Omental fat pad (tissue), 3 donors: ENCODE measurements at regions not wholly inside any gene's neighbourhood (a gene's known extent, or its start where the extent isn't known, plus 50 kb on each side); places are given as distances from the start of the nearest gene placed in this dataset.

Experiments used
- ATAC-seq: fragments of 150-250 bp; one replicate; pipeline ENCODE4 v1.9.1; 2016; ENCODE audit warnings: mild to moderate bottlenecking, moderate library complexity; ENCODE audit not compliant: low FRiP score
- DNase-seq: peaks from one replicate; pipeline ENCODE4 v3.0.0-alpha.2; 2019; ENCODE audit warnings: low spot score
- CTCF ChIP-seq, 3 donors: fragments of 450-650 bp; IDR thresholded peaks; one replicate each; pipeline ENCODE4 v1.5.1; 2016 to 2017; ENCODE audit warnings: antibody characterized with exemption in 3 of 3, mild to moderate bottlenecking in 3 of 3, moderate library complexity in 2 of 3

DNA sequence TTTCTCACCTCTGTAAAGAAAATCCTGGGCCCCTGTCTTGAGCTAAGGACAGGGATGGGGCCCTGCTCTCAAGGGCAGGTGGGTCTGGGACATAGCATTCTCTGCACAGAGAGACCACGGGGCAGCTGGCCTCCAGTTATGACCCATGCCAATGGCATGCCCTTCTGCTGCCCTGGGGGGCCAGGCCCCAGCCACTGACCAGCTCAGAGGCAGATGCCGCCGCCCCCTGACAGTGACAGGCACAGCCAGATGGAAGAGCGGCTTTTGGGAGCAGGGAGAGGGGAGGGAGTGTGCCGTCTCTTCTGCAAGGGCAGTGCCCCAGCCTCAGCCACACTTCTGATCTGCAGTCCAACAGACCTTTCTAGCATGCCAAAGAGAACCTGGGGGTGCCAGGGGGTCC lies 114.8 kb upstream of the NAV2 start:
- no peak for TF ChIP-seq CTCF (IDR thresholded peaks at IDR 0.05)
- ATAC-seq (no peak), DNase-seq (no peak)

DNA sequence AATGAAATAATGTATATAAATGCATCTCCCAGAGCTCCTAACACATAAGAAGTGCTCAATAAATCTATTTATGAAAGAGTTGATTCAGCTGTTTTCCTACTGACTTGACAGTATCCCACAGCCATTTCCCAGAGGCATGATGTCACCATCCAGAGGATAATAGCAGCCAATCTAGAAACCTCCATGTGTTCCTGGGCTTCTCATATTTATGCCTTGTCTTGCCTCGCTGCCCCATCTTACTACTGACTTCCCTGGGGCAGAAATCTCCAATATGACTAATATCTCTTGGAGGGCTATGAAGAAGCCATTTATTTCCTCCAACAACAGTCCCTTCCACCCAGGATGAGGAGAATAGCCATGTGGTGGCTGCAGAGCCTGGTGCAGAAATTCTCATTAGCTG lies 115.4 kb upstream of the NAV2 start:
- ATAC-seq (no peak), DNase-seq (no peak)
- TF ChIP-seq CTCF (IDR thresholded peaks at IDR 0.05) = no peak

DNA sequence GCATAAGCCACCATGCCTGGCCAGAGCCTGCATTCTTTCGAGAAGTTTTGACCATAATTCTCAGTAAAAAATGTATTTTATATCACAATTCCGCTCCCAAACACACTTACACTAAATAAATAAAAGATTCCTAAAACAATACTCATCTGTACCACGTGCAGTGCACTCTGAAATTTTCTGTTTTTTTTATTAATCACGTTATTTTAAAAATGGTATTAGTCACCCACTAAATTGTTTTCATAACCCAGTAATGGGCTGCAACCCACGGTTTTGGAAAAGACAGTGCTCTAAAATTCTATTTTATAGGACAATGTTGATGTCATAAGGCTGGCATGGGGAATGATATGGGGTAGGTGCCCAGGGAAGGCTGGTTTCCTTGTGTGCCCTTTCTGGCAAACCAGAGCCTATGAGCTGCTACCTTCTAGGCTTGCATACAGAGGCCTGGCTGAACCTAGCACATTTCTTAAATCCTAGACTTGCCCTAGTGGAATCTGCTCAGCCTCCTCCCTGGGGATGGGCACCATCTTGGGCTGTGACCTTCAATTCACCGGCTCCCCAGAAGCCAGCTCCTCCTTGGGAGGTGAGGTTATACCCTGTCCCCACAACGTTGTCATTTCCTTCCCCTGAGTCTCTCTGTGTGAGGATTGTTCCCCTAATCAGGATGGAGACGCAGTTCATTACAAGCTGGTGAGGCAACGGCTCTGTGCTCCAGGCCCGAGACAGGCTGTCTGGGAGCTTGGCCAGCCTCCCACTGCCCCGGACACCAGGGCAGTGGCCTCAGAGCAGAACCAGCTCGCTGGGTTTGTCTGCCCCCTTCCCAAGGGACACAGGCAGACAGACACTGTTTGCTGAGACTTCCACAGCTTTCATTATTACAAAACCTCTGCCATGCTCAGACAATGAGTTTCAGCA lies 116.5 kb upstream of the NAV2 start:
- ATAC-seq (peak; percentile 51), DNase-seq (no peak)
- no peak for TF ChIP-seq CTCF (IDR thresholded peaks at IDR 0.05)

DNA sequence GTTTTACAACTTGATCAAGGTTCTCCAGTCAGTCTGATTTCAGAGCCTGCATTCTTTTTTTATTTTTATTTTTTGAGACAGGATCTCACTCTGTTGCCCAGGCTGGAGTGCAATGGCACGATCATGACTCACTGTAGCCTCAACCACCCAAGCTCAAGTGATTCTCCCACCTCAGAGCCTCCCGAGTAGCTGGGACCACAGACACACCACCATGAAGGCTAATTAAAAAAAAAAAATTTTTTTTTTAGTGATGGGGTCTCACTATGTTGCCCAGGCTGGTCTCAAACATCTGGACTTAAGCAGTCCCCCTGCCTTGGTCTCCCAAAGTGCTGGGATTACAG lies 117.2 kb upstream of the NAV2 start:
- TF ChIP-seq CTCF (IDR thresholded peaks at IDR 0.05) = no peak
- DNase-seq (no peak), ATAC-seq (no peak)

DNA sequence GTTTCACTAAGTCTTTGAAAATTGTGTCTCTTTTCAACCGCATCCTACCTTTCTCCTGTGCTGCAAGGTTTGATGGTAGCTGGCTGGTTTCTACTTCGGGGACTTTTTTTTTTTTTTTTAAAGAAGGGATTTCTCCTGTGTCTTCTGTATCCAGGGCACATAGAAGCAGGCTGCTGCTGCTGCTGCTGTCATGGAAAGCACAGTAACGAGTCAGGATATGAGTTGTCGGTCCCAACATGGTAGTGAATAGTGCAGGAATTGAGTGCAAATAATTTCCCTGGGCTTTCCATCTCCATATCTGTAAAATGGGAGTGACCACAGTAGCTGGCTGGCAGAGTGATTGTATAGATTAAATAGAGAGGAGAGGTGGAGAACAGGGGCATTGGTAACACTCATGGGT lies 118.3 kb upstream of the NAV2 start:
- no peak for ATAC-seq

DNA sequence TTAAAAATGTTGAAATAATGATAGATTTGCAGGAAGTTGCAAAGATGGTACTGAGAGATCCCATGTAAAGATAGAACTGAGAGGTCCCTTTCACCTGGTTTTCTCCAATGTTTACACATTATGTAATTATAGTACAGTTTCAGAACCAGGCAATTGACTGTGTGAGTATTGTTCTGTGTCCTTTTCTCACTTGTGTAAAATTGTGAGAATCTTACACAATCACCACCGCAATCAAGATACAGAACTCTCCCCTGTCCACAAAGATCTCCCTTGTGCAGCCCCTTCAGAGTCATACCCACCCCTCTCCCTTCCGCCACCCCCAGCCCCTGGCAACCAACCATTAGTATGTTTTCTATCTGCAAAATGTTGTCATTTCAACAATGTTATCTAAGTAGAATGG lies 119.8 kb upstream of the NAV2 start:
- ATAC-seq (no peak), DNase-seq (no peak)
- TF ChIP-seq CTCF (IDR thresholded peaks at IDR 0.05) = no peak

More for the DNA sequence above, 118.3 kb upstream of the NAV2 start:
- no peak for DNase-seq
- no peak for TF ChIP-seq CTCF (IDR thresholded peaks at IDR 0.05)

DNA sequence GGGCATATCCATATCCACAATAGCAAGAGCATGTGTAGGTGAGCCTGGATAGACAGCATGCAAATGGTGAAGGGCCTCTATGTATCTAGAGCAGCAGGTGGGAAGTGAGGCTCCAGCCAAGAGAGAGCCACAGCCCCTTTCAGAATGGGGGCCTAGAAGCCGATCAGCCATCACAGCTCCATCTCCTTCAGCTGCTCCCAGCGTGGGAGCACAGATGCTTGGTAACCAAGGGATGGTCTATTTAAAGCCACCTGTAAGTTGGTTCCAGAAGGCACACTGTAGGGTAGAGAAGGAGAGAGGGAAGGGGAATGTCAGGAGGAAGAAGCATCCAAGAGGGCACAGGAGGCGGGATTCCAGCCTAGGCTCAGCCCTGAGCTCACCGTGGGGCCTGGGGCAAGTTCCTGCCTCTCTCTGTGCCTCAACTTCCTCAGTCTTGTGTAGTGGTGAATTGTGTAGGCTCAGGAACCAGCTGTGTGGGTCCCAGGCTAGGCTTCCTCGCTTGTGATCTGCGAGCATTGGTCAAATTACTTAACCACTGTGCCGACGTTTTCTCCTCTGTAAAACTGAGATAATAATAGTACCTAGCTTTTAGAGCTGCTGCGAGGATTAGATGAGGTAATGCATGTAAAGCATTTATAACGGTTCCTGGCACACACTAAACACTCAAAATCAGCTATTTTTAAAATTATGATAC lies 122.9 kb upstream of the NAV2 start:
- DNase-seq (no peak), ATAC-seq (no peak)
- no peak for TF ChIP-seq CTCF (IDR thresholded peaks at IDR 0.05)
